Adipocyte (in vitro differentiated cells): ENCODE measurements at regions not wholly inside any gene's neighbourhood (a gene's known extent, or its start where the extent isn't known, plus 50 kb on each side); places are given as distances from the start of the nearest gene placed in this dataset.

Source experiments
- DNase-seq: peaks from one replicate; pipeline ENCODE4 v3.0.0-alpha.2; 2015; ENCODE audit warnings: low read depth
- H3K27me3 ChIP-seq: replicated peaks from 2 replicates; pipeline ENCODE4 v1.7.0; 2013; ENCODE audit warnings: mild to moderate bottlenecking, low read length, moderate library complexity; ENCODE audit not compliant: control insufficient read depth, insufficient read depth
- H3K36me3 ChIP-seq: 2 replicates; pipeline ENCODE4 v1.7.0; 2013; ENCODE audit warnings: low read length, mild to moderate bottlenecking, moderate library complexity; ENCODE audit not compliant: control insufficient read depth, insufficient read depth, severe bottlenecking
- H3K4me1 ChIP-seq: 2 replicates; pipeline ENCODE4 v1.7.0; 2013; ENCODE audit warnings: mild to moderate bottlenecking, low read length, moderate library complexity; ENCODE audit not compliant: control insufficient read depth, insufficient read depth
- H3K4me3 ChIP-seq: 2 replicates; pipeline ENCODE4 v1.7.0; 2013; ENCODE audit warnings: mild to moderate bottlenecking, low read length, moderate library complexity
- H3K9ac ChIP-seq: 2 replicates; pipeline ENCODE4 v1.7.0; 2013; ENCODE audit warnings: mild to moderate bottlenecking, low read length, moderate library complexity
- H3K9me3 ChIP-seq: 2 replicates; pipeline ENCODE4 v1.7.0; 2013; ENCODE audit warnings: mild to moderate bottlenecking, low read length, moderate library complexity; ENCODE audit not compliant: control insufficient read depth

- Histone ChIP-seq H3K4me3 (no peak overlapping the region), H3K9ac (no peak overlapping the region), H3K27me3 (no peaks in the 10 kb centered on the region), H3K4me1 (no peaks in the 10 kb centered on the region), H3K36me3 (no peaks in the 10 kb centered on the region), H3K9me3 (no peaks in the 10 kb centered on the region)
- no peak for DNase-seq
These were observed 219.3 kb upstream of the CTNNB1 start for GRCh38 chr3:40979962-40980361.

GRCh38 chr3:40980467-40980866 lies 218.8 kb upstream of the CTNNB1 start:
- no peaks in the 10 kb centered on the region for H3K36me3 ChIP-seq
- no peaks in the 10 kb centered on the region for H3K9me3 ChIP-seq
- no peaks in the 10 kb centered on the region for H3K4me1 ChIP-seq
- no peak for DNase-seq
- no peak overlapping the region for H3K9ac ChIP-seq
- no peaks in the 10 kb centered on the region for H3K27me3 ChIP-seq
- no peak overlapping the region for H3K4me3 ChIP-seq

- Histone ChIP-seq H3K4me1 (peaks cover 10% of the 10 kb centered on the region), H3K27me3 (no peaks in the 10 kb centered on the region), H3K9ac (no peak overlapping the region), H3K4me3 (no peak overlapping the region), H3K36me3 (no peaks in the 10 kb centered on the region), H3K9me3 (no peaks in the 10 kb centered on the region)
- DNase-seq: no peak
These were observed 214.1 kb upstream of the CTNNB1 start for GRCh38 chr3:40985195-40985594.

GRCh38 chr3:40988468-40988867 lies 210.8 kb upstream of the CTNNB1 start:
- Histone ChIP-seq H3K4me1 (peaks cover 15% of the 10 kb centered on the region), H3K27me3 (no peaks in the 10 kb centered on the region), H3K36me3 (no peaks in the 10 kb centered on the region), H3K9ac (no peak overlapping the region), H3K4me3 (no peak overlapping the region), H3K9me3 (no peaks in the 10 kb centered on the region)
- DNase-seq: no peak

GRCh38 chr3:40989141-40990061 lies 209.9 kb upstream of the CTNNB1 start:
- no peak overlapping the region for H3K4me3 ChIP-seq
- no peaks in the 10 kb centered on the region for H3K9me3 ChIP-seq
- H3K27me3 ChIP-seq: no peaks in the 10 kb centered on the region
- DNase-seq: no peak
- no peak overlapping the region for H3K9ac ChIP-seq
- H3K4me1 ChIP-seq: peaks cover 15% of the 10 kb centered on the region
- no peaks in the 10 kb centered on the region for H3K36me3 ChIP-seq

GRCh38 chr3:40990062-40990456 lies 209.2 kb upstream of the CTNNB1 start:
- Histone ChIP-seq H3K4me1 (peaks cover 15% of the 10 kb centered on the region), H3K4me3 (no peak overlapping the region), H3K27me3 (no peaks in the 10 kb centered on the region), H3K9me3 (no peaks in the 10 kb centered on the region), H3K36me3 (no peaks in the 10 kb centered on the region), H3K9ac (no peak overlapping the region)
- no peak for DNase-seq

- Histone ChIP-seq H3K36me3 (no peaks in the 10 kb centered on the region), H3K9ac (no peak overlapping the region), H3K4me1 (peaks cover 15% of the 10 kb centered on the region), H3K4me3 (no peak overlapping the region), H3K27me3 (no peaks in the 10 kb centered on the region), H3K9me3 (no peaks in the 10 kb centered on the region)
- DNase-seq: no peak
These were observed 207.3 kb upstream of the CTNNB1 start for GRCh38 chr3:40992023-40992422.

- no peak overlapping the region for H3K9ac ChIP-seq
- no peaks in the 10 kb centered on the region for H3K27me3 ChIP-seq
- no peak for DNase-seq
- no peak overlapping the region for H3K4me3 ChIP-seq
- H3K36me3 ChIP-seq: no peaks in the 10 kb centered on the region
- H3K9me3 ChIP-seq: no peaks in the 10 kb centered on the region
- peaks cover 24% of the 10 kb centered on the region for H3K4me1 ChIP-seq
These were observed 204.7 kb upstream of the CTNNB1 start for GRCh38 chr3:40994611-40995010.

- no peaks in the 10 kb centered on the region for H3K9me3 ChIP-seq
- no peak overlapping the region for H3K9ac ChIP-seq
- no peak overlapping the region for H3K4me3 ChIP-seq
- peaks cover 24% of the 10 kb centered on the region for H3K4me1 ChIP-seq
- H3K27me3 ChIP-seq: no peaks in the 10 kb centered on the region
- DNase-seq: no peak
- no peaks in the 10 kb centered on the region for H3K36me3 ChIP-seq
These were observed 204.0 kb upstream of the CTNNB1 start for GRCh38 chr3:40995271-40995670.

GRCh38 chr3:40996382-40996781 lies 202.9 kb upstream of the CTNNB1 start:
- Histone ChIP-seq H3K27me3 (no peaks in the 10 kb centered on the region), H3K4me1 (peaks cover 31% of the 10 kb centered on the region), H3K9ac (no peak overlapping the region), H3K36me3 (no peaks in the 10 kb centered on the region), H3K4me3 (no peak overlapping the region), H3K9me3 (no peaks in the 10 kb centered on the region)
- no peak for DNase-seq

- Histone ChIP-seq H3K4me3 (no peak overlapping the region), H3K27me3 (no peaks in the 10 kb centered on the region), H3K9ac (no peak overlapping the region), H3K9me3 (no peaks in the 10 kb centered on the region), H3K36me3 (no peaks in the 10 kb centered on the region), H3K4me1 (peaks cover 32% of the 10 kb centered on the region)
- no peak for DNase-seq
These were observed 202.2 kb upstream of the CTNNB1 start for GRCh38 chr3:40996827-40997710.
